Vagina (tissue), 2 donors: ENCODE measurements at regions not wholly inside any gene's neighbourhood (a gene's known extent, or its start where the extent isn't known, plus 50 kb on each side); places are given as distances from the start of the nearest gene placed in this dataset.
A peak's percentile ranks its signal among the peaks of the same experiment; 100 is the strongest.
"Not testable (repeated sequence)": the region's sequence is repeated elsewhere in the genome, so short reads cannot be mapped to it uniquely, and the experiment has no call there.

Experiments
- DNase-seq, 2 donors: peaks; one replicate each; pipeline ENCODE4 v3.0.0-alpha.2; 2017; ENCODE audit errors: extremely low spot score in 2 of 2
- H3K27ac ChIP-seq: fragments of 200-600 bp; sonication (generic); one replicate; pipeline ENCODE4 v1.5.1; 2019
- H3K27me3 ChIP-seq: fragments of 200-600 bp; sonication (generic); one replicate; pipeline ENCODE4 v1.5.1; 2019
- H3K36me3 ChIP-seq, 2 donors: fragments of 200-600 bp; sonication (generic); one replicate each; pipeline ENCODE4 v1.5.1; 2017 to 2019
- H3K4me1 ChIP-seq: fragments of 200-600 bp; sonication (generic); one replicate; pipeline ENCODE4 v1.5.1; 2019
- H3K4me3 ChIP-seq, 2 donors: fragments of 200-600 bp; sonication (generic); 1 replicate in 1 of 2; 2 replicates in 1 of 2; pipeline ENCODE4 v1.5.1; 2016 to 2019
- H3K9me3 ChIP-seq: fragments of 200-600 bp; sonication (generic); one replicate; pipeline ENCODE4 v1.5.1; 2019
- POLR2A ChIP-seq, 2 donors: fragments of 450-650 bp; IDR thresholded peaks; one replicate each; pipeline ENCODE4 v1.6.1; 2017; ENCODE audit warnings: antibody characterized with exemption in 2 of 2, mild to moderate bottlenecking in 2 of 2, moderate library complexity in 2 of 2
- POLR2AphosphoS5 ChIP-seq, 2 donors: sonication (generic); formaldehyde crosslinking; IDR thresholded peaks; one replicate each; pipeline ENCODE4 v1.9.0; 2017; ENCODE audit warnings: antibody characterized with exemption in 2 of 2, mild to moderate bottlenecking in 2 of 2, low read depth in 1 of 2; ENCODE audit not compliant: insufficient read depth in 1 of 2
- intact Hi-C: fragments of 100-400 bp; cut with DNase I; formaldehyde crosslinking; loops from one replicate; pipeline ENCODE4 v1.15.1; 2023
- TF ChIP-seq, protein P1 (sequence below), 3 experiments: fragments of 450-650 bp in 2 of 3; fragments of 200-600 bp in 1 of 3; sonication (generic) in 1 of 3; IDR thresholded peaks; one replicate each; pipeline ENCODE4 v1.5.1; 2017 to 2019; ENCODE audit warnings: antibody characterized with exemption in 3 of 3, mild to moderate bottlenecking in 2 of 3, moderate library complexity in 2 of 3

DNA sequence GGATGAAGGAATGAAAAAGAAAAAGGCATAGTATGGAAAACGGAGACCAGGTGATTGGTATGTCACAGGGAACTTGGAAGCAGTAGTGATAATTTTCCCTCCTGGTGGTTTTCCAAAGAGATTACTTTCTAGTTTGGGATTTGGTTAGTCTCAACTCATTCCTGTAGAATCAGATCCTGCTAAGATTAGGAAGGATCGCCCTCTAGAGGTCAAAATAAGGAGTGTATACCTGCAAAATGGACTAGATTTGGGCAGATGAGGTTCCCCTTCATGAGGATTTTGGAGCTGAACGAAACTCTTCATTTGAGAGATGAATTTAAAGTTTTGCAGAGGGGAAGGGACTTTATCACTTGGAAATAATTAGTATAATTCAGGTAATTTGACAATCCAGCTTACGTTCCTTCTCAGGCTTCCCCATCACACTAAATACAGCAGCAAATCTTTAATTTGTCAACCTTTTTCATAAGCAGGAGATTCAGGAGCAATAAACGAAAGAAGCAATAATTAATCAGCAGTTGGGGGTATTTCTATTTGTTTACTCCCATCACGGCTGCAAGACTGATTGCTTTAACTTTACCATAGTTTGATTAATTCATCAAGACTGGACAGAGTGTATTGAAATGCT, 65.2 kb downstream of the CCDC195 start:
- Histone ChIP-seq H3K4me1 (no peaks in the 10 kb centered on the region), H3K4me3 (no peak overlapping the region), H3K27ac (no peak overlapping the region), H3K36me3 (no peaks in the 10 kb centered on the region), H3K9me3 (no peaks in the 10 kb centered on the region), H3K27me3 (no peaks in the 10 kb centered on the region)
- intact Hi-C loops = no loop called here
- no peak for DNase-seq
- TF ChIP-seq, protein P1, sequence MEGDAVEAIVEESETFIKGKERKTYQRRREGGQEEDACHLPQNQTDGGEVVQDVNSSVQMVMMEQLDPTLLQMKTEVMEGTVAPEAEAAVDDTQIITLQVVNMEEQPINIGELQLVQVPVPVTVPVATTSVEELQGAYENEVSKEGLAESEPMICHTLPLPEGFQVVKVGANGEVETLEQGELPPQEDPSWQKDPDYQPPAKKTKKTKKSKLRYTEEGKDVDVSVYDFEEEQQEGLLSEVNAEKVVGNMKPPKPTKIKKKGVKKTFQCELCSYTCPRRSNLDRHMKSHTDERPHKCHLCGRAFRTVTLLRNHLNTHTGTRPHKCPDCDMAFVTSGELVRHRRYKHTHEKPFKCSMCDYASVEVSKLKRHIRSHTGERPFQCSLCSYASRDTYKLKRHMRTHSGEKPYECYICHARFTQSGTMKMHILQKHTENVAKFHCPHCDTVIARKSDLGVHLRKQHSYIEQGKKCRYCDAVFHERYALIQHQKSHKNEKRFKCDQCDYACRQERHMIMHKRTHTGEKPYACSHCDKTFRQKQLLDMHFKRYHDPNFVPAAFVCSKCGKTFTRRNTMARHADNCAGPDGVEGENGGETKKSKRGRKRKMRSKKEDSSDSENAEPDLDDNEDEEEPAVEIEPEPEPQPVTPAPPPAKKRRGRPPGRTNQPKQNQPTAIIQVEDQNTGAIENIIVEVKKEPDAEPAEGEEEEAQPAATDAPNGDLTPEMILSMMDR (IDR thresholded peaks at IDR 0.05) = peak; percentile 44 to 77 (median 75)
- TF ChIP-seq POLR2AphosphoS5 (IDR thresholded peaks at IDR 0.05; ENCODE audit: insufficient read depth in 1 of 2, low read depth in 1 of 2) = no peak

DNA sequence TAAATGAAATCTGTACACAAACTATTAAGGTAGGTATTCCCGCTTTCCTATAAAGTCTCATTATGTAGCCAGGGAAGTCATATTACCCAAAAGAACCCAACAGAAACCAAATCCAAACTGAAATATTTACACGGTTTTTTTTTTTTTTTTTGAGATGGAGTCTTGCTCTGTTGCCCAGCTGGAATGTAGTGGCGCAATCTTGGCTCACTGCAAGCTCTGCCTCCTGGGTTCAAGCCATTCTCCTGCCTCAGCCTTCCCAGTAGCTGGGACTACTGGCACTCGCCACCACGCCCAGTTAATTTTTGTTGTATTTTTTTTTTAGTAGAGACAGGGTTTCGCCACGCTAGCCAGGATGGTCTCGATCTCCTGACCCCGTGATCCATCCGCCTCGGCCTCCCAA, 62.5 kb upstream of the CUL3 start:
- intact Hi-C loops = loop anchor here (5.0 kb wide), 1 partner anchor 290 kb away; no protein-coding TSS in a partner anchor
- not testable (repeated sequence) for H3K27ac ChIP-seq, H3K9me3 ChIP-seq, DNase-seq, H3K4me1 ChIP-seq, H3K4me3 ChIP-seq, H3K36me3 ChIP-seq, H3K27me3 ChIP-seq

DNA sequence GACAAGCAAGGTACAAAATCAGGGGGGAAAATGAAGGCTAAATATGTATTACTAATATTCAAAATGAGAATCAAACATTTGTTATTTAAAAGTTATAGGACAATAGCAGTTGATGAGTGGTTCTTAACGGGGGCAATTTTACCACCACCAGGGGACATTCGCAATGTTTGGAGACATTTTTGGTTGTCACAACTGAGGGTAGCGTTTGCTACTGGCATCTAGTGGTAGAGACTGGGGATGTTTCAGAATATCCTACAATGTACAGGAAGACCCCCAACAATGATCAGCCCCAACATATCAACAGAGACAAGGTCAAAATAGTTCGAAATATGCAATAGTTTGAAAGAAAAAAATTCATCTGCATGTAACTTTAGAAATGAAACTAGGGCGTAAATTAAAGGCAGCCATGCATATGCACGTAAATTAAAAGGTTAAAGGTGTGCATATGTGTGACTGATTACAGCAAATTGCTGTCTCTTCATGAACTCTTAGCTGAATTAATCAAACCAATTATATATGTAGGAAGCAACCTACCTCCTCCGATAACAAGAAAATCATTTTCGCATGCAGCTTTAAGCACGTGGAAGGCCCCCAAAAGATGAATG, 61.2 kb upstream of the CUL3 start:
- Histone ChIP-seq H3K27ac (no peak overlapping the region), H3K4me3 (no peak overlapping the region), H3K9me3 (no peaks in the 10 kb centered on the region), H3K36me3 (no peaks in the 10 kb centered on the region), H3K4me1 (no peaks in the 10 kb centered on the region), H3K27me3 (no peaks in the 10 kb centered on the region)
- DNase-seq = no peak
- TF ChIP-seq, protein P1 (IDR thresholded peaks at IDR 0.05) = peak in 1 of 3 experiments; percentile 8
- no peak for TF ChIP-seq POLR2AphosphoS5 (IDR thresholded peaks at IDR 0.05; ENCODE audit: insufficient read depth in 1 of 2, low read depth in 1 of 2)
- intact Hi-C loops = loop anchor here (5.0 kb wide), 1 partner anchor 289 kb away; no protein-coding TSS in a partner anchor

DNA sequence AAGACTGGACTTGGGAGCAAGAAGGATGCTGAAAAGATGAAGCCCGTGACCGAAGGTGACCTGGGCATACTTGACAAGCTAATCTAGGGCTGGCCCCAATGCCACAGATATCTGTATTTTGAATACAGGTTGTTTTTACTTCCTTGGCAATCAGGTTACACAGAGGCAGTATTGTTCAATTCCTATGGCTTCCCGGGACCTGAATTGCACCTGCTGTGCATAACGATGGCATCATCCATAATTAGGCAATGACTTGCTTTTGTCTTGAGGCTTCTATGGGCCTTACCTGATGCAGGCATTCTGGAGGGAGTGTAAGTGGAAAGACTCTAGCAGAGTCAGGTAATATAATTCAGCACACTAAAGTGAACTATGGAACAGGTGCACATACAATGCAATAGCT, 60.6 kb upstream of the CUL3 start:
- intact Hi-C loops = loop anchor here (5.0 kb wide), 1 partner anchor 288 kb away; no protein-coding TSS in a partner anchor
- Histone ChIP-seq H3K36me3 (no peaks in the 10 kb centered on the region), H3K9me3 (no peaks in the 10 kb centered on the region), H3K27ac (no peak overlapping the region), H3K4me3 (no peak overlapping the region), H3K27me3 (no peaks in the 10 kb centered on the region), H3K4me1 (no peaks in the 10 kb centered on the region)
- TF ChIP-seq, protein P1 (IDR thresholded peaks at IDR 0.05) = no peak
- no peak for TF ChIP-seq POLR2A (IDR thresholded peaks at IDR 0.05)
- TF ChIP-seq POLR2AphosphoS5 (IDR thresholded peaks at IDR 0.05; ENCODE audit: insufficient read depth in 1 of 2, low read depth in 1 of 2) = no peak
- DNase-seq = no peak

DNA sequence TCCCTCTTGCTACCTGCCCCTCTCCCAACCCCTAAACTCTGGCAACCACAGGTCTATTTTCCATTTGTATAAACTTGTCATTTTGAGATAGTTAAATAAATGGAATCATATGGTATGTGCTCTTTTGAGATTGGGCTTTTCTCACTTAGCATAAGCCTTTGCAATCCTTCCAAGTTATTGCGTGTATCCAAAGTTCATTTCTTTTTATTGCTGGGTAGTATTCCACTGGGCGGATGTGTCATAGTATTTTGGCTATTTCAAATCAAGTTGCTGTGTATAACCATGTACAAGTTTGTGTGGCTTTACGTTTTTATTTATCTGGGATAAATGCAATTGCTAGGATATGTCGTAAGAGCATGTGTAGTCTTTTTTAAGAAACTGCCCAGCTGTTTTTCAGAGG, 55.5 kb upstream of the CUL3 start:
- H3K27ac ChIP-seq = no peak overlapping the region
- no peaks in the 10 kb centered on the region for H3K9me3 ChIP-seq
- intact Hi-C loops = no loop called here
- DNase-seq = no peak
- H3K4me3 ChIP-seq = no peak overlapping the region
- H3K4me1 ChIP-seq = no peaks in the 10 kb centered on the region
- H3K27me3 ChIP-seq = no peaks in the 10 kb centered on the region
- no peaks in the 10 kb centered on the region for H3K36me3 ChIP-seq
- TF ChIP-seq POLR2A (IDR thresholded peaks at IDR 0.05) (no peak), POLR2AphosphoS5 (IDR thresholded peaks at IDR 0.05; ENCODE audit: insufficient read depth in 1 of 2, low read depth in 1 of 2) (no peak)
- TF ChIP-seq, protein P1 (IDR thresholded peaks at IDR 0.05) = no peak
